GM12872 (cell line): ENCODE measurements at regions not wholly inside any gene's neighbourhood (a gene's known extent, or its start where the extent isn't known, plus 50 kb on each side); places are given as distances from the start of the nearest gene placed in this dataset.

Experiments used
- CTCF ChIP-seq: IDR thresholded peaks from 3 replicates; pipeline ENCODE4 v1.5.1; 2011; ENCODE audit warnings: low read depth, mild to moderate bottlenecking, low read length, moderate library complexity; ENCODE audit not compliant: insufficient read depth

GRCh38 chr12:4137015-4137414 is 136.5 kb upstream of the CCND2 start:
- TF ChIP-seq CTCF, result no peak

- TF ChIP-seq CTCF, result no peak
Observed at GRCh38 chr12:4135919-4136605, 137.5 kb upstream of the CCND2 start.

DNA sequence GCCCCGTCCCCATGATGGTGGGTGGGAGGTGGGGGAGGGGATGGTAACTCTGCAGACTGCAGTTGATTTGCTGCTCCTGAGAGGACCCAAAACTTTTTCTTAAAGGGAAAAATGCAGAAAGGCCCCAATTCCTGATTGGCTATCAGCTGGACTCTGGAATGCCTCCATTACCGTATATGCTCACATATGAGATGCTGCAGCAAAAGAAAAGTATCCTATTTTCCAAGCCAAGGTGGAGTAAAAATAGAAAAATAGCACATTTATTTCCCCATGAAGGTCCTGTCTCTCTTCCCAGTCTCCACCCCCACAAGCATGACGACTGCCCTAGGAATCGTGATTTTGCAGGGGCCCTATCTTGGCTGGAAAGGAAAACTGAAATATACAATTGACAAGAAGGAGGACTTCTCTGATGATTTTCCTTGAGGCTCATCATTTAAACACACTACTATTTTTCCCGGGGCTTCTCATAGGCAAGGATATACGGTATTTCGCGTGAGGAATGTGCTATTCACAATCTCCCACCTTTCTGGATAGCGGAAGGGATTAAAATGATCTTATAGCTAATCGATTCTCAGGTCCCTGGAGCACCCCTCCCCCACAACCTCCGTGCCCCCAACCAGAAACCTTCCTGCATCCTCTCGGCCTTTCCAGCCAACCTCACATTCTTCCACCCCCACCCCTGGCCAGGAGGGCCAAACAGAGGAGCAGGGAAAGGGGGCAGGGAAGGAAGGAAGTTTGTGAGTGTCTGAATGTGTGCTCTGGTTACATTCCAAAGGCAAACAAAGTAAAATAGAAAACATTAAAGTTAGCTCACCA is 138.9 kb upstream of the CCND2 start:
- no peak for TF ChIP-seq CTCF

- no peak for TF ChIP-seq CTCF
Observed at GRCh38 chr12:4133636-4134447, 139.7 kb upstream of the CCND2 start.

DNA sequence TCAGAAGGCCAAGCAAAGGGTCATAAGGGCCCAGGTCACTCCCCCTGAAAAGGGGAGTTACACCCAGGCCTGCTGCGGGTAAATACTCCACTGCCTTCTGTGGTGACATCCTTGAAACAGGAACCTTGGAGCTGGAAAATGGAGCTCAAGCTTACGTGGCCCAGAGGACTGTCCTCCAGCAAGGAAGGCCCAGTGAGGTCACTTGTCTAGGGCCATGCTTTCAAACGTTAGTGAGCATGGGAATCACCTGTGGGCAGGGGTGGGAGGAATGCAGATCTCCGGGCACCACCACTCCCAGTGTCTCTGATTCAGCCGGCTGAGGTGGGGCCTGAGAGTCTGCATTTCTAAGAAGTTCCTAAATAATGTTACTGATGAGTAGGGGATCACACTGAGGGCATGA is 140.5 kb upstream of the CCND2 start:
- no peak for TF ChIP-seq CTCF

DNA sequence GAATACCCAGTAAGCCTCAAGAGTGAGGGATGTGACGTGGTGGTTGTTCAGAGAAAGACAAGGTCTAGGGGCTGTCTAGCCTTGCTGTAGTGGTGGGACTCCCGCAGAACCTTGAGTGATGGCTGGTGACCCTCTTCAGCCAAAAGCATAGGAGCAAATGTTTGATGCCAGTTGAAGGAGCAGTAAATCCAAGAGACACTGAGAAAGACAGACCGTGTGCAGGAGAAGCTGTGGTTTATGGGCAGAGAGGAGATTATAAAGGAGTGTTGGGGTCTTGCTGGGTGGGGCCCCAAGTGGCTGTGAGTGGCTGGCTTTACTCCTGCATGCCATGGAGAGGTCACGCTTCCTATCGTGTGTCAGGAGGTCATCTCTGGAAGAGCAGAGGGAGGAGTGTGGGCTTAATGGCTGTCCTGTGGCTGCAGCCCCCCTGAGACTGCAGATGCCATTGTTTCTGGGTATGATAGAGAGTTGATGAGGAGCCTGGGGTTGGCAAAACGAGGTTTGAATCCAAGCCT is 152.0 kb upstream of the CCND2 start:
- no peak for TF ChIP-seq CTCF
